SU-DHL-6 (cell line): ENCODE measurements at regions not wholly inside any gene's neighbourhood (a gene's known extent, or its start where the extent isn't known, plus 50 kb on each side); places are given as distances from the start of the nearest gene placed in this dataset.

ENCODE experiments used
- CTCF ChIP-seq: fragments of 200-600 bp; sonication (generic); IDR thresholded peaks from one replicate; pipeline ENCODE4 v1.5.1; 2017; ENCODE audit warnings: antibody characterized with exemption, mild to moderate bottlenecking, low read length, moderate library complexity; ENCODE audit not compliant: insufficient read depth, poor library complexity, severe bottlenecking
- EZH2phosphoT487 ChIP-seq: fragments of 200-600 bp; sonication (generic), shearing (Covaris generic); conservative IDR thresholded peaks from 2 replicates; pipeline ENCODE4 v1.6.1; 2018; ENCODE audit warnings: mild to moderate bottlenecking, antibody characterized with exemption, low read length, moderate library complexity, mixed read lengths

GRCh38 chr2:464562-465309 is 176.8 kb upstream of the ALKAL2 start:
- TF ChIP-seq CTCF (no peak), EZH2phosphoT487 (no peak)
